Stomach (tissue), 8 donors: ENCODE measurements at regions not wholly inside any gene's neighbourhood (a gene's known extent, or its start where the extent isn't known, plus 50 kb on each side); places are given as distances from the start of the nearest gene placed in this dataset.

Source experiments
- DNase-seq, 2 donors: peaks; one replicate each; pipeline versions ENCODE4 v3.0.0 to v3.0.0-alpha.2; 2013 to 2019
- H3K27ac ChIP-seq, 5 donors: fragments of 200-600 bp in 4 of 5; sonication (generic) in 4 of 5; one replicate each; pipeline ENCODE4 v1.5.1; 2013 to 2019; ENCODE audit warnings: mild to moderate bottlenecking in 1 of 5, moderate library complexity in 1 of 5
- H3K27me3 ChIP-seq, 3 donors: fragments of 200-600 bp; sonication (generic); one replicate each; pipeline ENCODE4 v1.5.1; 2017 to 2019; ENCODE audit warnings: mixed run types in 1 of 3
- H3K36me3 ChIP-seq, 4 donors: fragments of 200-600 bp; sonication (generic); 1 replicate in 3 of 4; 2 replicates in 1 of 4; pipeline ENCODE4 v1.5.1; 2016 to 2019
- H3K4me1 ChIP-seq, 4 donors: fragments of 200-600 bp; sonication (generic); one replicate each; pipeline ENCODE4 v1.5.1; 2016 to 2019
- H3K4me3 ChIP-seq, 4 donors: fragments of 200-600 bp; sonication (generic) in 3 of 4; one replicate each; pipeline ENCODE4 v1.5.1; 2016 to 2019; ENCODE audit warnings: mild to moderate bottlenecking in 1 of 4
- H3K9me3 ChIP-seq, 4 donors: fragments of 200-600 bp; sonication (generic); one replicate each; pipeline ENCODE4 v1.5.1; 2016 to 2019
- CTCF ChIP-seq, 7 experiments: fragments of 450-650 bp in 4 of 7; fragments of 200-600 bp in 3 of 7; sonication (generic) in 3 of 7; IDR thresholded peaks; one replicate each; pipeline ENCODE4 v1.5.1; 2016 to 2019; ENCODE audit warnings: antibody characterized with exemption in 7 of 7, control low read depth in 2 of 7, mild to moderate bottlenecking in 1 of 7
- EP300 ChIP-seq: sonication (generic); formaldehyde crosslinking; IDR thresholded peaks from one replicate; pipeline ENCODE4 v1.6.1; 2017; ENCODE audit warnings: antibody characterized with exemption
- POLR2A ChIP-seq, 4 donors: fragments of 450-650 bp; IDR thresholded peaks; one replicate each; pipeline ENCODE4 v1.6.1; 2016; ENCODE audit warnings: antibody characterized with exemption in 4 of 4, control low read depth in 2 of 4, mild to moderate bottlenecking in 1 of 4, moderate library complexity in 1 of 4
- POLR2AphosphoS5 ChIP-seq, 3 donors: sonication (generic); formaldehyde crosslinking; IDR thresholded peaks; one replicate each; pipeline ENCODE4 v1.6.1; 2016; ENCODE audit warnings: antibody characterized with exemption in 3 of 3
- WGBS, 5 donors: extraction: QIAGEN DNeasy Blood & Tissue Kit in 3 of 5; methylation state at CpG; one replicate each; pipeline versions ENCODE4 v1.1.5 to v1.1.7; 2013 to 2018; 5-methylcytosine and 5-hydroxymethylcytosine counted together
- intact Hi-C: fragments of 100-400 bp; cut with DNase I; formaldehyde crosslinking; loops from one replicate; pipeline ENCODE4 v1.15.1; 2023; ENCODE audit warnings: low total_unique reads
- donor health status: healthy with polysubstance abuse.
- donor health status: Bipolar disorder and iron deficiency.
- donor health status: healthy.

- Histone ChIP-seq H3K4me3 (no peak overlapping the region), H3K36me3 (no peaks in the 10 kb centered on the region), H3K9me3 (no peaks in the 10 kb centered on the region), H3K27ac (no peak overlapping the region), H3K4me1 (no peaks in the 10 kb centered on the region), H3K27me3 (no peaks in the 10 kb centered on the region)
- intact Hi-C loops: no loop called here
- WGBS, 5 donors: 55 to 62% (median 59%) methylated on average over 12 of the region's 12 CpGs
- DNase-seq: peak in 1 of 2 donors; percentile 60
- TF ChIP-seq POLR2AphosphoS5 (IDR thresholded peaks at IDR 0.05): no peak
These were observed 463.2 kb downstream of the BCL11B start for GRCh38 chr14:98808494-98809407.

GRCh38 chr14:98816195-98816594 is 455.8 kb downstream of the BCL11B start:
- no peak overlapping the region for H3K27ac ChIP-seq
- no peak for TF ChIP-seq POLR2AphosphoS5 (IDR thresholded peaks at IDR 0.05)
- no peak for TF ChIP-seq EP300
- TF ChIP-seq POLR2A (IDR thresholded peaks at IDR 0.05): no peak
- TF ChIP-seq CTCF (IDR thresholded peaks at IDR 0.05): no peak
- no peaks in the 10 kb centered on the region for H3K36me3 ChIP-seq
- H3K4me1 ChIP-seq: no peaks in the 10 kb centered on the region
- intact Hi-C loops: no loop called here
- no peak overlapping the region for H3K4me3 ChIP-seq
- DNase-seq: no peak
- no peaks in the 10 kb centered on the region for H3K9me3 ChIP-seq
- WGBS, 5 donors: 90 to 94% (median 92%) methylated on average over 8 of the region's 8 CpGs
- H3K27me3 ChIP-seq: peaks cover 0 to 20% (median 0%) of the 10 kb centered on the region in 3 donors

GRCh38 chr14:98816720-98817119 is 455.3 kb downstream of the BCL11B start:
- TF ChIP-seq POLR2A (IDR thresholded peaks at IDR 0.05) (no peak), EP300 (no peak), POLR2AphosphoS5 (IDR thresholded peaks at IDR 0.05) (no peak), CTCF (IDR thresholded peaks at IDR 0.05) (no peak)
- no peaks in the 10 kb centered on the region for H3K9me3 ChIP-seq
- H3K36me3 ChIP-seq: no peaks in the 10 kb centered on the region
- H3K4me1 ChIP-seq: no peaks in the 10 kb centered on the region
- no peak overlapping the region for H3K27ac ChIP-seq
- intact Hi-C loops: no loop called here
- H3K4me3 ChIP-seq: no peak overlapping the region
- peaks cover 0 to 20% (median 0%) of the 10 kb centered on the region in 3 donors for H3K27me3 ChIP-seq
- 69 to 83% (median 77%) methylated on average over 7 of the region's 7 CpGs for WGBS, 5 donors
- no peak for DNase-seq

- Histone ChIP-seq H3K27me3 (peaks cover 0 to 15% (median 0%) of the 10 kb centered on the region in 3 donors), H3K9me3 (no peaks in the 10 kb centered on the region), H3K27ac (no peak overlapping the region), H3K4me1 (no peaks in the 10 kb centered on the region), H3K36me3 (no peaks in the 10 kb centered on the region), H3K4me3 (no peak overlapping the region)
- WGBS, 5 donors: 31 to 64% (median 36%) methylated on average over 6 to 9 of the region's 9 CpGs
- DNase-seq: peak in 1 of 2 donors; percentile 59
- TF ChIP-seq EP300: no peak
- TF ChIP-seq POLR2A (IDR thresholded peaks at IDR 0.05): no peak
- no peak for TF ChIP-seq CTCF (IDR thresholded peaks at IDR 0.05)
- intact Hi-C loops: no loop called here
These were observed 452.7 kb downstream of the BCL11B start for GRCh38 chr14:98819132-98819866.
